Stimulated activated CD4-positive, alpha-beta T cell treated with anti-CD3 and anti-CD28 coated beads, Interleukin-2, amount 100 ng/mL, for 4 hours (primary cell): ENCODE measurements at regions not wholly inside any gene's neighbourhood (a gene's known extent, or its start where the extent isn't known, plus 50 kb on each side); places are given as distances from the start of the nearest gene placed in this dataset.

Experiments used
- DNase-seq: peaks from one replicate; pipeline ENCODE4 v3.0.0-alpha.2; 2020; ENCODE audit warnings: low read depth

GRCh38 chr10:10911471-10911921 is 106.2 kb upstream of the CELF2 start:
- DNase-seq = no peak

- DNase-seq = no peak
These were observed 103.5 kb upstream of the CELF2 start for GRCh38 chr10:10914144-10914543.

GRCh38 chr10:10915215-10915614 is 102.5 kb upstream of the CELF2 start:
- no peak for DNase-seq

GRCh38 chr10:10917031-10917430 is 100.6 kb upstream of the CELF2 start:
- DNase-seq = no peak

GRCh38 chr10:10919976-10920375 is 97.7 kb upstream of the CELF2 start:
- DNase-seq = no peak

- DNase-seq = no peak
These were observed 95.7 kb upstream of the CELF2 start for GRCh38 chr10:10921826-10922461.

- DNase-seq = no peak
These were observed 94.5 kb upstream of the CELF2 start for GRCh38 chr10:10923029-10923651.

GRCh38 chr10:10925667-10926066 is 92.0 kb upstream of the CELF2 start:
- no peak for DNase-seq

- DNase-seq = no peak
These were observed 90.1 kb upstream of the CELF2 start for GRCh38 chr10:10927608-10928007.

GRCh38 chr10:10930979-10931743 is 86.5 kb upstream of the CELF2 start:
- no peak for DNase-seq

- DNase-seq = no peak
These were observed 82.6 kb upstream of the CELF2 start for GRCh38 chr10:10935032-10935431.

GRCh38 chr10:10938676-10939075 is 79.0 kb upstream of the CELF2 start:
- DNase-seq = no peak

- DNase-seq = no peak
These were observed 76.4 kb upstream of the CELF2 start for GRCh38 chr10:10941127-10941730.

GRCh38 chr10:10942441-10942840 is 75.2 kb upstream of the CELF2 start:
- no peak for DNase-seq

GRCh38 chr10:10946081-10946480 is 71.6 kb upstream of the CELF2 start:
- no peak for DNase-seq

GRCh38 chr10:10946801-10947200 is 70.9 kb upstream of the CELF2 start:
- DNase-seq = no peak

- no peak for DNase-seq
These were observed 66.0 kb upstream of the CELF2 start for GRCh38 chr10:10951675-10952074.

- no peak for DNase-seq
These were observed 64.9 kb upstream of the CELF2 start for GRCh38 chr10:10952800-10953199.

GRCh38 chr10:10956681-10957542 is 60.8 kb upstream of the CELF2 start:
- DNase-seq = no peak

- DNase-seq = no peak
These were observed 59.6 kb upstream of the CELF2 start for GRCh38 chr10:10958041-10958440.

- DNase-seq = no peak
These were observed 58.0 kb upstream of the CELF2 start for GRCh38 chr10:10959666-10960065.

- DNase-seq = no peak
These were observed 57.1 kb upstream of the CELF2 start for GRCh38 chr10:10960534-10960933.
